HG03108 (cell line): ENCODE measurements at regions not wholly inside any gene's neighbourhood (a gene's known extent, or its start where the extent isn't known, plus 50 kb on each side); places are given as distances from the start of the nearest gene placed in this dataset.

Experiments used
- ATAC-seq: cut with Tn5 transposase; IDR thresholded peaks from one replicate; pipeline ENCODE4 v1.9.1; 2021; ENCODE audit warnings: moderate library complexity; ENCODE audit not compliant: unreplicated experiment

DNA sequence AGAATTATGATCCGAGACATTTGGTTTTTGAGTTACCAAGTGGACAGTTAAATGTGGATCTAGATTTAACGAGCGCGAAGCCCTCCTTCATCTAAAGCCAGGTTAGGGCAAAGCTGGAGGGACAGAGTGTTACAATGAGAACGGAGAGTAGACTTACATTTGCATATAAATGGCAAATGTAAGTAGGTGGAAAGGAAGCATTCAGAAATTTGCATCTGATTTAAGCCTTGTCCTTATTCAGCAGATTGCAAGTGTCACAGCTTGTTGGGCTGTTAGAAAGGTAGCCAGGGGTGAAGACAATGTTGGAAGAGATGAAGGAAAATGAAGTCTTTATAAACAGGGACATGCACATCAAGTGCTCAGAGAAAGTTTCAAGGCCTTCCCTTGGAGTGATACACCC is 806.2 kb downstream of the GALC start:
- ATAC-seq: no peak

DNA sequence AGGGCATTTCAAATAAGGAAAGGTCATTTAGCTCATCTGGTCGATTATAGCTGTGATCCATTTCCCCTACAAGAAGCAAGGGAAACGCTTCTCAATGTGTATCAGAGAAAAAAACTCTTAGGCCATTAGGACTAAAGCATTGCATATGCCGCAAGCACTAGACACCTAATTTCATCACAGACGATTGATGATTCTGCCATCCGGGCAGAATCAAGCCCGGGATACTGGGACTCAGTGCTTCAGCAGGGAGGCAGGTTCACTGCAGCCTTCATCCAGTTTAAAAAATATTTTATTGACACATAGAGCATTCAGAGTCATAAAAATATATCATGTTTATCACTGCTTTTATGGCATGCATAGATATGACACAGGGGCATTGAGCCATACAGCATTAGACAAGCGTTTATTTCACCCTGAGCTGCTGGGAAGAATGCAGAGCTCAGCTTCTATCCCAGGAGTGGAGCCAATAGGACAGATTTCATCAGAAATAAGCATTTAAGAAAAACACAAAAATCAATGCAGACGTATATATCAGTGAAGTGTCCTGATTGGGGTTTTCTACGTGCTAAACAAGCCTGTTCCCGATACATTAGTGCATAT is 806.9 kb downstream of the GALC start:
- no peak for ATAC-seq

DNA sequence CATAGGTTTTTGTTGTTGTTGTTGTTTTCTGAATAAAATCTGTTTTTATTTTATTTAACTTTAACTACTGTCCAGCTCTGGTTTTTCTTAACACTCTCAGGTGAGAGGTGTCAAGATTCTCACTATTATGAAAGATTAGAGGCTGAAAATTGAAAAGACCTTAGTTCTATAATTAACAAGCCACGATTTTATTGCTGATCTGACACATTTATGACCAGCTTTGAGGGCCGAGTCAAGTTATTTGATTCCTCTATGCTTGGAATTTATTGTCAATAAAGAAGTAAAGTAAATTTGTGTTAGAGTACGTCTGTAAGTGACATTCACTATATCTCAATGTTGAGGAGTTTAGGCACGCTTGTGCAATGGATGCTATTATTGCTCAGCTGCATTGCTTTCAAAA is 808.8 kb downstream of the GALC start:
- no peak for ATAC-seq

DNA sequence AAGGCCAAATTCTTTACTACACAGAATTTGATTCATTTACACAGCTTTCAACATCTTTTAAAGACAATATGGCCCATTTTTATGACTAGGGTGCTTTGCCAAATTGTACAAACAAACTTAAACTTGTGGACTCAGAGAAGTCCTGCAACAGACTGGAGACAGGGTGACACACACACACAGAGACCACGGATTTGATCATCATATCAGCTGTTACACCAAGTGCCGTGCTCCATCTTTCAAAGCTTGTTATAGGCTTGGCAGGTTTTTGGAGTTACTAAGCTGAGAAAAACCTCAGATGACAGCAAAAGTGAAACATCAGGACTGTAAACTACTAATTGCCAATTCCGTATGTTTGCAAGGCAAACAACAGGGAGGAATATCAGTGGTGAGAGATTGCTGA is 811.7 kb downstream of the GALC start:
- no peak for ATAC-seq

GRCh38 chr14:87179936-87180335 is 813.0 kb downstream of the GALC start:
- ATAC-seq: no peak

- ATAC-seq: no peak
These were observed 814.7 kb downstream of the GALC start for GRCh38 chr14:87178277-87178676.

GRCh38 chr14:87175175-87175574 is 817.8 kb downstream of the GALC start:
- no peak for ATAC-seq

- ATAC-seq: no peak
These were observed 821.8 kb downstream of the GALC start for GRCh38 chr14:87171141-87171540.

- no peak for ATAC-seq
These were observed 822.8 kb downstream of the GALC start for GRCh38 chr14:87170179-87170578.

DNA sequence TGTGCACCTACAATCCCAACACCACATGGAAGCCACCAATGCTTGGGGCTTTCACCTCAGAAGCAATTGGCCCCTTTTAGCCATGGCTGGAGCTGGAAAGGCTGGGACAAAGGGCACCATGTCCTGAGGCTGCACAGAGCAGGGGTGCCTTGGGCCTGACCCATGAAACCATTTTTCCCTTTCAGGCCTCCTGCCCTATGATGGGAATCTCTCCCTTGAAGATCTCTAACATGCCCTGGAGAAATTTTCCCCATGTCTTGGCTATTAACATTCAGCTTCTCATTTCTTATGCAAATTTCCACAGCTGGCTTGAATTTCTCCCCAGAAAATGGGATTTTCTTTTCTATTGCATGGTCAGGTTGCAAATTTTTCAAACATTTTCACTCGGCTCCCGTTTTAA is 823.6 kb downstream of the GALC start:
- ATAC-seq: no peak

DNA sequence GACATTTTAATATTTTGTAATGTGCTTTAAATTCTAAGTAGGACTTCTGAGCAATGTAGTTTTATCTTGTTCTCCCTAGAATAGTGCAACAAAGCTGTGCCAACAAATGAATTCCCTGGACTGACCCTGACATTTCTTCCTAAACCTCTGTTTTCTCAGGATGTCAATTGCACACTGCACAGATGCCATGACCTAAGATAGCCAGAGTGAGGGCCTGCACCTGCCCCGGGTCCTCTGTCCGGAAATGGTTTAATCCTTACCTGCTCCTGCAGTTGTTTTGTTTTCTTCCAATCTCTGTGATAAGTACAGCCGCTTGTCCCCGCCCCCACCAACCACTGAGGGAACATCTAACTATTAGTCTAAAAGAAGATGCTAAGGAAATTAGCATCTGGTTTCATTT is 831.5 kb downstream of the GALC start:
- ATAC-seq: no peak

DNA sequence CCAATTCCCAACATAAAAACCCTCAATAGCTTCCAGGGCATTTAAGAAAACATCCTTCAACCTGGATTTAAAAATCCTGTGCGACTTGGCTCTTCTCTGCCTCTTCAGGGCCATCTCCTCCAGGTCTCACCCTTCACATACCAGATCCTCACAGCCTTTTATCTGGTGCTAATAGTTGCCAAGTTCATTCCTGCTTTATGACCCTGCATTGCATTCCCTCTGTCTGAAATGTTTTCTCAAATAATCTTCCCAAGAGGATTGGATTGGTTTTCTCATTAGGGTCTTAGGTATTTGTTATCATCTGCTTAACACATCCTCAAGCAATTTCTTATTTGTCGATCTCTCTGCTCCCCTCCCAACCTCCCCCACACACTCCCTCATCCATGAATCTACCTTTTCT is 832.0 kb downstream of the GALC start:
- ATAC-seq: no peak

GRCh38 chr14:87158283-87158682 is 834.7 kb downstream of the GALC start:
- no peak for ATAC-seq

GRCh38 chr14:87156878-87157277 is 836.1 kb downstream of the GALC start:
- no peak for ATAC-seq

GRCh38 chr14:87155856-87156488 is 837.0 kb downstream of the GALC start:
- ATAC-seq: no peak

- ATAC-seq: no peak
These were observed 839.1 kb downstream of the GALC start for GRCh38 chr14:87153901-87154300.

DNA sequence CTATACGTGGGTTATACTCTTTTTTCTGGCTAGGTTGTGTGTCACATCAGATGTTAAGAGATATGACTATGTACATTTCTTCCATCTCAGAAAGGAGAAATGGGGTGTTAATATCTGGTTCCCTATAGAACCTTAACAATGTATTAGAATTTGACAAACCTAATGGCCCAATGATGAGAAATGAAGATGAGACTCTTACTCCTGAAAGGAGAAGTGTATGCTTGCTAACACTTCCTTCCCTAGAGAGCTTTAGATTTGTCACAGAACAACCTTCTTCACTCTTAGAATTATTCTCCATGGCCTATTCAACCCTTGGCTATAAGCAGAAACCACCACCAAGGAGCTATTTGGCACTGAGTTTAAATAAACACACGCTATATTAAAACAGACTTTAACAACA is 839.6 kb downstream of the GALC start:
- no peak for ATAC-seq

DNA sequence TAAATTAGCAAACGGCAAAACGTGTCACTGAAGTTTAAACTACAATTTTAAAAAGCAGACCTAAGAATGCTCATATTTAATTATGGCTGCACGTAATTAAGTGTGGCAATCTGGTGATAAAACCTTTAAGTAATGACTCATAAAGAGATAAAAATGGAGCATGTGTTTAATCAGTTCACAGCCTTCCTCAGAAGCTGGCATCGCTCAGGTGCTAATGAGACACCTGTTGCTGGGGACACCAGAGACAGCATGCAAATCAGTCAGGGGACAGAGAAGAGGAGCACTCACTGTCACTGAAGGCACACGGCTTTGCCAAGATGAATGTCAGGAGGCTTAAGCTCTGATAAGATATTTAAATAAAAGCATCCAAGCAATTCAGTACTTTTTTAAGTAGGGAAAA is 840.3 kb downstream of the GALC start:
- ATAC-seq: no peak

DNA sequence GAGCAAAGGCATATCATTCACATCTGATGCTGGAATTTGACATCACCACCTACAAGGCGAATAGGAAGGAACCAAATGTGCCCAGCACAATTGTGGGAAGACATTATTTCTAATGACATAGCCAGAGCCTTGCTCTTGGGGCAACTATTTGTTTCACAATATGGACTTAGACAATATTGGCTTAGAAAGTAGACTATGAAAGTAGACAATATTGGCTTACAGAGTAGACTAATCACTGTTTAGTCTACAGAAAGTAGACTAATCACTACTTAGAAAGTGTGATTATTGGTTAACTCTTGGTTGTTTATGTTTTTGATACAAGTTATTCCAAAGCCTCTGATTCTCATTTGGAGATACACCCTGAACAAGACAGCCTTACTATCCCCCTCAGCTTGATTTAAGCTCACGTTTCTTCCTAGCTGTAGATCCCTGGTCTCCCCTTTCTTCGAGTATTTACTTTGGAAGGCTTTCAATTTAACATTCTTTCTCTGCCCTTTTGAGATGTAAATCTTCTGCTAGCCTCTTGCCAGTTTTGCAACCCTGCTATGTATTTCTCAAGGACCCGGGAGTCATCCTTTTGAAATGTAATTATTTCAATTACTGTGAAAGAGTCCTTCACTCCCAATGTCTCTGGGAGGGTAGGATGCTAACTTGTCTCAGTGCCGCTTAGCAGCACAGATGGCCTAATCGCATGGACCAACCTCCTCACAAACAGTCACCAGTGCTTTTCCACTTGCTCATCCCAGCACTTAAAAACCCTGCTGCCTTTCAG is 843.2 kb downstream of the GALC start:
- ATAC-seq: no peak

DNA sequence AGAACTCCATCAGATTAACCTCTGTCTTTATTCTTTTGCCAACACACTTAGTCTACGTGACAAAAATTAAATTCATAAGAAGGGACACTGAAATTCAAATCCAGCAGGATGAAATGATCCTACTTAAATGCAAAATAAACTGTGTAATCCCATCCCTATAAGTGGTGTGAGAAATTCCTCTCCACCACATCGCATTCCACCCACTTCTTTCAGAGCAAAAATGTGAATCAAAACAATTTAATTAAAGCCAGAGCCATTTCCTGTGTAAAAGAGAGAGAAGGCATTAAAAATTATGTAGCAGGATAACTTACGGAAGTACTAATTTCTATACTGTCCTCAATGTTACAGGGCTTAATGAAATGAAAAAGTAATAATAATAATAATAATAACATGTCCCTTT is 844.3 kb downstream of the GALC start:
- ATAC-seq: no peak

DNA sequence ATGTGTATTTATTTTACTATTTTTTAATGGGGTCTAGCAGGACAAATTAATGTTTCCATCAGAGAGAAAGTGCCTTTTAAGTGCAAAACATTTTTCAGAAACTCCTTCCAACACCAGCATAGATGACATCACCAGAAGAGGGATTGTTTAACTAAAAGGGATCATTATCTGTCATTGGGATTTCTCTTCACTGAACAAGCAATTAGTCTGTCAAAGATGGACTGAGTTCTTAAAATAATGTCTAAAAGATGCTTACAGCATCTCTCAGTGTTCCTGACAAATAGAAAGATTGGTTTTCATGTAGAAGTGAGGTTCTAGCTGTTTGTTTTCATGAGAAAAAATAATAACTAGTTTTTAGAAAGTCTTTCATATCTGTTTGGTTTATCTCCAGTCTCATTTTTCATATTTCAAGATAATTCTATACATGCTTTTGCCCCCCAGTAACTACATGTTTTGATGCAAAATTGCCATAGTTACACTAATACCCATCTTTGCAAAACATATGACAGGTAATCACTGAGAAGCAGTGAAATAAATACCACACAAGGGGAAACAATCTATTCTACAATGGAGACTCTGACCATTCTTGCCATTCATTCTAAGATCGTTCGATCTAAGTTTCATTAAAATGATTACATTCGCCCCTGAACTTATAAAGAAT is 850.3 kb downstream of the GALC start:
- ATAC-seq: no peak

DNA sequence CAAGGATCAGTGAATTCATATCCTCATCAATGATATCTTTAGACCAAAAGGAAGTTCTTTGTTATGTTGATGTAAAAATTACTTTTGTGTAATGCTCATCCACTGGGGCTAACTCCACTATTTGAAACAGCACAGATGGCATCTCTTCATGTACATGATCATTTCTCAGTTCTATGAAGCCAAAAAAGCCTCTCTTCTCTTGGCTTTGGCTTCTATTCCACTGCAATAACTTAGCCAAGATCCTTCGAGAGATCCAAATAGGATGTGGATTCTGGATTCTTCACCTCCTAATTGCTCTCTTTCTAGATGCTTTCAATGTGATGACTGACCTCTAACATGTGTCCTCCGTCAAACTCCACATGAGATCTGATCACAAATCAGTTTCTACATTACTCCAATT is 851.2 kb downstream of the GALC start:
- no peak for ATAC-seq
